NCI-H460 (cell line): ENCODE measurements at regions not wholly inside any gene's neighbourhood (a gene's known extent, or its start where the extent isn't known, plus 50 kb on each side); places are given as distances from the start of the nearest gene placed in this dataset.

Source experiments
- DNase-seq: peaks from one replicate; pipeline ENCODE4 v3.0.0-alpha.2; 2016; ENCODE audit warnings: low read depth; ENCODE audit errors: extremely low read depth

GRCh38 chr4:81580346-81580993 is 108.8 kb upstream of the RASGEF1B start:
- no peak for DNase-seq

- DNase-seq, result no peak
These were observed 105.7 kb upstream of the RASGEF1B start for GRCh38 chr4:81577392-81577791.

- DNase-seq, result no peak
These were observed 103.3 kb upstream of the RASGEF1B start for GRCh38 chr4:81574991-81575390.

- no peak for DNase-seq
These were observed 102.1 kb upstream of the RASGEF1B start for GRCh38 chr4:81573840-81574239.

GRCh38 chr4:81572402-81572801 is 100.7 kb upstream of the RASGEF1B start:
- DNase-seq, result no peak

GRCh38 chr4:81571105-81571504 is 99.4 kb upstream of the RASGEF1B start:
- no peak for DNase-seq

- DNase-seq, result no peak
These were observed 94.5 kb upstream of the RASGEF1B start for GRCh38 chr4:81566161-81566591.

- DNase-seq, result no peak
These were observed 93.6 kb upstream of the RASGEF1B start for GRCh38 chr4:81565142-81565870.

- DNase-seq, result no peak
These were observed 92.3 kb upstream of the RASGEF1B start for GRCh38 chr4:81564025-81564424.

GRCh38 chr4:81562093-81562492 is 90.4 kb upstream of the RASGEF1B start:
- DNase-seq, result no peak

GRCh38 chr4:81557306-81557705 is 85.6 kb upstream of the RASGEF1B start:
- no peak for DNase-seq

- no peak for DNase-seq
These were observed 83.8 kb upstream of the RASGEF1B start for GRCh38 chr4:81555489-81555888.

- no peak for DNase-seq
These were observed 80.4 kb upstream of the RASGEF1B start for GRCh38 chr4:81552086-81552485.

- no peak for DNase-seq
These were observed 78.7 kb upstream of the RASGEF1B start for GRCh38 chr4:81550388-81550859.

- DNase-seq, result no peak
These were observed 78.3 kb upstream of the RASGEF1B start for GRCh38 chr4:81549984-81550383.

- no peak for DNase-seq
These were observed 75.1 kb upstream of the RASGEF1B start for GRCh38 chr4:81546777-81547176.

GRCh38 chr4:81541161-81541945 is 69.6 kb upstream of the RASGEF1B start:
- no peak for DNase-seq

GRCh38 chr4:81538716-81539427 is 67.2 kb upstream of the RASGEF1B start:
- DNase-seq, result no peak

- DNase-seq, result no peak
These were observed 59.7 kb upstream of the RASGEF1B start for GRCh38 chr4:81531410-81531809.

- DNase-seq, result no peak
These were observed 57.3 kb upstream of the RASGEF1B start for GRCh38 chr4:81528979-81529378.

GRCh38 chr4:81528200-81528599 is 56.5 kb upstream of the RASGEF1B start:
- no peak for DNase-seq
